PC-3 (cell line): ENCODE measurements at regions not wholly inside any gene's neighbourhood (a gene's known extent, or its start where the extent isn't known, plus 50 kb on each side); places are given as distances from the start of the nearest gene placed in this dataset.
"Not testable (repeated sequence)": the region's sequence is repeated elsewhere in the genome, so short reads cannot be mapped to it uniquely, and the experiment has no call there.

Experiments used
- ATAC-seq: fragments of 200-7000 bp; cut with Tn5 transposase; 2 replicates; pipeline ENCODE4 v1.9.1; 2020; ENCODE audit warnings: mild to moderate bottlenecking, moderate library complexity
- BruUV-seq: library from RNA; stranded (reverse); fragments of 400-500 nt; replicated peaks from 2 replicates; lab custom pipeline; 2021; lab: Mats Ljungman, UMichigan
- CTCF ChIA-PET: fragments of 300-600 bp; sonication (Branson Sonifier 250); formaldehyde crosslinking; loops from one replicate; lab custom pipeline; 2022; ENCODE audit warnings: antibody characterized with exemption; lab: Charles Lee
- POLR2A ChIA-PET: fragments of 300-600 bp; sonication (Branson Sonifier 250); formaldehyde crosslinking; loops from one replicate; lab custom pipeline; 2022; ENCODE audit warnings: antibody characterized with exemption; ENCODE audit not compliant: unreplicated experiment; lab: Charles Lee
- DNase-seq: peaks from one replicate; pipeline ENCODE4 v3.0.0-alpha.2; 2015
- H2AFZ ChIP-seq: fragments of 300-600 bp; sonication (generic); 2 replicates; pipeline ENCODE4 v1.6.0; 2016; ENCODE audit warnings: antibody characterized with exemption, low read length
- H3F3A ChIP-seq: fragments of 300-600 bp; sonication (generic); one replicate; pipeline ENCODE4 v1.6.0; 2017; ENCODE audit warnings: antibody characterized with exemption, low read length, control low read depth, mild to moderate bottlenecking; ENCODE audit not compliant: unreplicated experiment
- H3K27ac ChIP-seq: fragments of 300-600 bp; sonication (generic); 2 replicates; pipeline ENCODE4 v1.5.1; 2016; ENCODE audit warnings: mild to moderate bottlenecking, low read length
- H3K27me3 ChIP-seq: fragments of 300-600 bp; sonication (generic); 2 replicates; pipeline ENCODE4 v1.6.1; 2016; ENCODE audit warnings: low read length, mixed read lengths
- H3K36me3 ChIP-seq: fragments of 300-600 bp; sonication (generic); 2 replicates; pipeline ENCODE4 v1.6.1; 2016; ENCODE audit warnings: low read depth, mixed run types, low read length, mixed read lengths
- H3K4me1 ChIP-seq: fragments of 300-600 bp; sonication (generic); 2 replicates; pipeline ENCODE4 v1.5.1; 2016; ENCODE audit warnings: low read length; ENCODE audit not compliant: insufficient read depth
- H3K4me2 ChIP-seq: fragments of 300-600 bp; sonication (generic); 2 replicates; pipeline ENCODE4 v1.6.0; 2016; ENCODE audit warnings: low read length
- H3K4me3 ChIP-seq: fragments of 300-600 bp; sonication (generic); 2 replicates; pipeline ENCODE4 v1.5.1; 2016; ENCODE audit warnings: mild to moderate bottlenecking, low read length, mixed read lengths
- H3K79me2 ChIP-seq: fragments of 300-600 bp; sonication (generic); 2 replicates; pipeline ENCODE4 v1.6.1; 2017; ENCODE audit warnings: low read length, mixed read lengths
- H3K9ac ChIP-seq: fragments of 300-600 bp; sonication (generic); 2 replicates; pipeline ENCODE4 v1.6.0; 2016; ENCODE audit warnings: mild to moderate bottlenecking, low read length
- H3K9me2 ChIP-seq: fragments of 300-600 bp; sonication (generic); replicated peaks from 2 replicates; pipeline ENCODE4 v1.6.1; 2016; ENCODE audit warnings: mixed run types, low read length, mixed read lengths
- H3K9me3 ChIP-seq: fragments of 300-600 bp; sonication (generic); 2 replicates; pipeline ENCODE4 v1.6.1; 2016; ENCODE audit warnings: low read length, mixed read lengths
- H4K20me1 ChIP-seq: fragments of 300-600 bp; sonication (generic); 2 replicates; pipeline ENCODE4 v1.6.1; 2016; ENCODE audit warnings: low read length, mixed read lengths
- CTCF ChIP-seq: fragments of 300-600 bp; sonication (generic); conservative IDR thresholded peaks from 2 replicates; pipeline ENCODE4 v1.5.1; 2017; ENCODE audit warnings: antibody characterized with exemption, low read depth, mild to moderate bottlenecking, low read length
- EZH2 ChIP-seq: fragments of 300-600 bp; sonication (generic); IDR thresholded peaks from one replicate; pipeline ENCODE4 v1.6.1; 2017; ENCODE audit warnings: antibody characterized with exemption, mild to moderate bottlenecking, low read length; ENCODE audit not compliant: unreplicated experiment
- EZH2phosphoT487 ChIP-seq: fragments of 300-600 bp; sonication (generic); IDR thresholded peaks from 2 replicates; pipeline ENCODE4 v1.6.1; 2018; ENCODE audit warnings: mild to moderate bottlenecking, antibody characterized with exemption, low read length, borderline replicate concordance
- intact Hi-C: fragments of 100-400 bp; cut with micrococcal nuclease; formaldehyde crosslinking; loops from 2 replicates; pipeline ENCODE4 v1.9.0; 2023

- POLR2A ChIA-PET = no interaction called here
- ATAC-seq = peak; percentile 91
- BruUV-seq = no TSS peak
Measured at GRCh38 chr2:131673400-131674173, 145.9 kb downstream of the CCDC74A start.

GRCh38 chr2:131674174-131674507 lies 146.5 kb downstream of the CCDC74A start:
- H3K4me2 ChIP-seq = peak overlapping the region; percentile 100; the same call in 1 of the 2 replicates
- no peaks in the 10 kb centered on the region for H3K9me2 ChIP-seq
- ChIA-PET CTCF (interaction anchor here (0.5 to 1.4 kb wide), 4 partner anchors 8 to 1593 kb away, joined by 3 to 12 read pairs (median 4); no protein-coding TSS in a partner anchor), POLR2A (no interaction called here)
- ATAC-seq (no peak), DNase-seq (no peak)
- H3K9ac ChIP-seq = no peak overlapping the region
- peaks cover 11% of the 10 kb centered on the region for H3K4me1 ChIP-seq
- TF ChIP-seq EZH2phosphoT487 (no peak), CTCF (no peak), EZH2 (no peak)
- H3K27me3 ChIP-seq = no peaks in the 10 kb centered on the region
- 0 out of 2 replicates have a peak overlapping the region, but pooled peaks have one; percentile 18 for H3K4me3 ChIP-seq
- intact Hi-C loops = loop anchor here (1.0 kb wide), 2 partner anchors 128 to 261 kb away; no protein-coding TSS in a partner anchor
- H3K79me2 ChIP-seq = no peaks in the 10 kb centered on the region
- H3K9me3 ChIP-seq = no peaks in the 10 kb centered on the region
- H2AFZ ChIP-seq = no peak overlapping the region; the same call in 1 of the 2 replicates
- H4K20me1 ChIP-seq = no peaks in the 10 kb centered on the region
- no peaks in the 10 kb centered on the region for H3F3A ChIP-seq
- H3K27ac ChIP-seq = no peak overlapping the region
- no peaks in the 10 kb centered on the region for H3K36me3 ChIP-seq
- BruUV-seq = no TSS peak

More at GRCh38 chr2:131673400-131674173, 145.9 kb downstream of the CCDC74A start:
- DNase-seq = peak; percentile 87
- Histone ChIP-seq H3K9me3 (no peaks in the 10 kb centered on the region), H4K20me1 (no peaks in the 10 kb centered on the region), H3K9me2 (no peaks in the 10 kb centered on the region), H3K4me2 (peak overlapping the region; percentile 100), H3K4me3 (peak overlapping the region; percentile 74), H3K79me2 (no peaks in the 10 kb centered on the region), H3K4me1 (peaks cover 11% of the 10 kb centered on the region), H3K9ac (no peak overlapping the region), H3K36me3 (no peaks in the 10 kb centered on the region), H3K27me3 (no peaks in the 10 kb centered on the region), H3K27ac (no peak overlapping the region), H3F3A (no peaks in the 10 kb centered on the region), H2AFZ (peak overlapping the region; percentile 93)
- TF ChIP-seq CTCF = peak; percentile 76
- no peak for TF ChIP-seq EZH2
- TF ChIP-seq EZH2phosphoT487 = no peak
- intact Hi-C loops = loop anchor here (1.0 to 2.0 kb wide), 4 partner anchors 129 to 519 kb away; no protein-coding TSS in a partner anchor
- CTCF ChIA-PET = interaction anchor here (0.5 to 1.7 kb wide), 5 partner anchors 9 to 1594 kb away, joined by 3 to 12 read pairs (median 4); no protein-coding TSS in a partner anchor

GRCh38 chr2:131681611-131682121 lies 154.0 kb downstream of the CCDC74A start:
- H3K36me3 ChIP-seq, H4K20me1 ChIP-seq, DNase-seq, H3K27ac ChIP-seq, intact Hi-C loops, BruUV-seq, H3K27me3 ChIP-seq, POLR2A ChIA-PET, H3K9me2 ChIP-seq, H3F3A ChIP-seq, H3K9me3 ChIP-seq: not testable (repeated sequence)
- peak overlapping the region; percentile 96 for H2AFZ ChIP-seq
- peak overlapping the region; percentile 92 for H3K4me2 ChIP-seq
- peak; percentile 54 for ATAC-seq
- CTCF ChIA-PET = interaction anchor here (1.2 to 1.8 kb wide), 2 partner anchors 8 to 10 kb away, joined by 4 to 7 read pairs; no protein-coding TSS in a partner anchor
- peak overlapping the region; percentile 88 for H3K4me3 ChIP-seq
- H3K4me1 ChIP-seq = peaks cover 24% of the 10 kb centered on the region
- H3K9ac ChIP-seq = peak overlapping the region; percentile 71
- H3K79me2 ChIP-seq = peaks cover 20% of the 10 kb centered on the region; the same call in 1 of the 2 replicates
